Ovary (tissue), 3 donors: ENCODE measurements at regions not wholly inside any gene's neighbourhood (a gene's known extent, or its start where the extent isn't known, plus 50 kb on each side); places are given as distances from the start of the nearest gene placed in this dataset.

Experiments used
- CTCF ChIP-seq, 3 donors: fragments of 450-650 bp in 2 of 3; fragments of 200-600 bp in 1 of 3; IDR thresholded peaks; one replicate each; pipeline versions ENCODE4 v1.5.1 to v1.8.0; 2016 to 2022; ENCODE audit warnings: antibody characterized with exemption in 3 of 3, mild to moderate bottlenecking in 1 of 3
- EP300 ChIP-seq: sonication (generic); formaldehyde crosslinking; IDR thresholded peaks from one replicate; pipeline ENCODE4 v1.6.1; 2017; ENCODE audit warnings: antibody characterized with exemption
- POLR2A ChIP-seq: fragments of 450-650 bp; IDR thresholded peaks from one replicate; pipeline ENCODE4 v1.6.1; 2017; ENCODE audit warnings: antibody characterized with exemption, mild to moderate bottlenecking, moderate library complexity
- donor health status: DM: no; HTN: no; CAD: no.

DNA sequence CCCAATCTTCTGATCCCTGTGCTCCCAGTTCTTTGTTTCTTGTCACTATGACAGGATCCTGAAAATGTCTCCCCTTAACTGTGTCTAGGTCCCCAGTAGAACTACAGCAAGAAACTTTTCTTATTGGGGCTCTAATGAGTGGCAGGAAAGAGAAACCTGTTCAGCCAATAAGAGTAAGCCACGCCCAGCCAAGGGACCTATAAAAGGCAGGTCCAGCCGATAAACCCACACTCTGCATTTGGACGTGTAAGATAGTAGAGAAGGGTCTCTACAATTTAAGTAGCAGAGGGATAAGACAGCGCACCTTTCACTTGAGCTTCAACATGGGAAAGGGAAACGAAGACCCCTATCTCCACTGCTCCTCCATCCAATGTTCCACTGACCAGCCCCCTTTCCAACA lies 149.9 kb downstream of the LMLN start:
- TF ChIP-seq CTCF (IDR thresholded peaks at IDR 0.05): no peak
- TF ChIP-seq POLR2A: no peak
- no peak for TF ChIP-seq EP300
